GM21390 (cell line): ENCODE measurements at regions not wholly inside any gene's neighbourhood (a gene's known extent, or its start where the extent isn't known, plus 50 kb on each side); places are given as distances from the start of the nearest gene placed in this dataset.

Experiments
- ATAC-seq: cut with Tn5 transposase; IDR thresholded peaks from one replicate; pipeline ENCODE4 v1.9.1; 2021; ENCODE audit not compliant: unreplicated experiment

DNA sequence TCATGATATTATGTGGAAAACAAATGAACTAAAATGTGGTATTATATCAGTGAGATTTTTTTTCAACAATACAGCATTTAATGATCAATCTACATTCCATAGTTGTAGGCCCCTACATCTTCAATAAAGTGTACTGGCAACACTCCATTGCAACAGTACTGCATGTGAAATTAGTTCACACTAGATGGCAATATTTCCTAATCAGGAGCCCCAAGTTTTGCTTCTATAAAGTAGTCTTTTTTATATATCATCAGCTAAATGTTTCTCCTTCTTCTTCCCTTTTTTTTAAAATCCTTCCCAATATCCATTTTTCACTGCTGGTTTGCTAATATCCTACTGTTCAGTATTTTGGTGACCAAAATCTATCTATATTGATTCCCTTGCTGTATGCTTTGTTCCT, 528.3 kb upstream of the ATXN8OS start:
- ATAC-seq = no peak

DNA sequence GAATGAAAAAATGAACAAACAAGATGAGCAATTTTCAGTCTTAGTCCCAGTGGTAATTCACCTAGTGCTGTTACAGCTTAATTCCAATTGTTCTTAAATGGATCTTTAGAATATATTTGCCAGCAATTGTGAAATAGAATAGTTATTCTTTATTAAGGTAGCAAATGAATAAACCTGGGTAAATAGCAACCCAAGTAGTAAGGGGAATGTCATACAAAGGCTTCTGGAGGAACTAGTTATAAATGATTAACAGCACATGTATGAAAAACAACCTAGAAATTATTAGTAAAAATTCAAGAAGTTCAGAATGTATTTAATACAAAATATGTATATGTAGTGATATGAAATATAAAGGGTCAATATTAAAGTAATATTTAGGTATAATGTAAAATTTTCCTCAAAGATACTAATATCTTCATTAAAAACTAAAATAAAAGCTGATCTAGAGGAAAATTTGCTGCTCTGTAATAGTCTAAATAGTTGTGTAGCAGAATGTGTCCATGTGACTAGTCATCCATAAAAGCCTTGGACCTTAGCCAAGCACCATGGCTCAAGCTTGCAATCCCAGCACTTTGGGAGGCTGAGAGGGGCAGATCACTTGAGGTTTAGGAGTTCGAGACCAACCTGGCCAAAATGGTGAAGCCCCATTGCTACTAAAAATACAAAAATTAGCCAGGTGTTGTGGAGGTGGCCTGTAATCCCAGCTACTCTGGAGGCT, 535.9 kb upstream of the ATXN8OS start:
- ATAC-seq = no peak

DNA sequence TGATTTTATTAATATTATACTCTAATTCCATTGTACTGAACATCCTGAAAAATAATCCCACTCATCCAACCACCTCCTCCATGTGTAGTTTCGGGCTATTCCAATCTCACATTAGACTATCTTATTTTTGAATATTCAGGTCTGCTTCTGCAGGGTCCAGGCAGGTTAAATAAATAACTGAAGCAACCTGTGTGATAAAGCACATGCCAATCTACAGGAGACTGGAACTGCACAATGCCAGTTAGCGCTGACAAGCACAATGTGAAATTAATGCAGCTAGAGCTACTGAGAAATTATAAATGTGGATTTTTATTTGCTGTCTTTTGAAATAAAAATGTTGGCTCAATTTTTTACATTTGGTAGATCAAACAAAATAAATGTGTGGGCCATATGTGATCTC, 540.1 kb upstream of the ATXN8OS start:
- ATAC-seq = no peak

DNA sequence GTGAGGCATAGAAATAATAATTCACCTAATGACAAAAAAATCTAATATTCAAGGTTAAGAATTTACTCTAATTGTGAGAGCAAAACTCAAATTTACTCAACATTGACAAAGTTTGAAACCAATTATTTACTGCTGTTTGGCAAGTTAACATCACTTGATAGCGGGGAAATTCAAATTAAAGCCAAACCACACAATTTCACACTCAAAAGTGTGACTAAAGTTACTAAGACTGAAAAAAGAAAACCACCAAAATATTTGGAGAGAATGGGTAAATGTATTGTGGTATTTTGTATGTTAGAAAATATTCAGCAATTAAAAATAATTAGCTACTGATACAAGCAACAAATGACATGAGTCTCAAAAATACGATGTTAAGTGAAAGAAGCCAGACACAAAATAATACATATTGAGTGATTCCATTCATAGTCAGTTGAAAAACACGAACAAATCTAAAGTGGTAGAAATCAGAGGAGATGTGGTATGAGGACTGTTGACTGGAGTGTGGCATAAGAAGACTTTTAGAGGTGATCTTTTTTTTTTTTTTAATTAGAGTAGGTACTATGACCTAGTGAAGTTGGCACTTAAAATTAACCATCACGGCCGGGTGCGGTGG, 541.4 kb upstream of the ATXN8OS start:
- no peak for ATAC-seq

GRCh38 chr13:69565334-69565733, 542.3 kb upstream of the ATXN8OS start:
- ATAC-seq = peak; percentile 87

DNA sequence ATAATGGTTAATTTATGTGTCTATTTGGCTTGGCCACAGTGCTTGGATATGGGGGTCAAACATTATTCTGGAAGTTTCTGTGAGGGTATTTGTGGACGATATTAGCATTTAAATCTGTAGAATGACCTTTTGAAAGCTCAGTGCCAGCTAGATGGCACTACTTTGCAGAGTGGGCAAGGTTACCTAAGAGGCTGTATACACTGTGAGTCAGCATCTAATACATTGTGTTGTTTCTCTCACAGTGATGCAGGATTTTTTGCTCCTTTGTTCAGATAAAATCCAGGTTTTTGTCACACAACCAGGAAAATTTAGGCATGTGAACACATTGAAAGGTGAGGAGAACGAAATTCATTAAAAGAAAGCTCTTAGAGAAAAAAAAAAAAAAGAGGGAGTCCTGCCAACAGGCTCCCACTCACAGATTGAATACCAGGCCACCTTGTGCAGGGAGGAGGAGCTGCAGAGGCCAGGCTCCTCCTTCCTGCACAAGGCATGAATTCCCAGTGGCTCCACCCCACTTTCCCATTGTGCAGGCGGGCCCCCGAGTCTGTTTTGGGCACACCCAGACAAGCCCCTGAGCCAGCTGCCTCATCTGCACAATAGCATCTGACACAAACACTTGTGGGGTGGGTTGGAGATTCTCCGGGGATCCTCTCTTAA, 551.0 kb upstream of the ATXN8OS start:
- ATAC-seq = no peak

DNA sequence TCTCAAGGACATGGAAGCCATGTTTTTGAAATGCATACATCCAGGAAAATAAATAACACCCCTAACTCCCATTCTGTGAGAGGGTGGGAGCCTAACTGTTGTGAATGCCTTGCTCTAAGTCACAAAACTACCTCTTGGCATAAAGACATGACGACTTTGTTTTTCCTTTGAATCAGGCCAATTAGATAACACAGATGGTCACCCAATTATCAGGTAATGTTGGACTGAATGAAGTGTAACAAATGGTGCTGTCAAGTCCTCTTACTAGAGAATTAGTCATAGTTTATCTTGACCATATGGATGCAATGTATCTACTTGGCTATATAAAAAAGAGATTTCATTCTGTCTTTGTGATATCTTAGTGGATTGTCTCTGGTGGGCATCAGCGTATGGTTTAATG, 553.6 kb upstream of the ATXN8OS start:
- no peak for ATAC-seq

DNA sequence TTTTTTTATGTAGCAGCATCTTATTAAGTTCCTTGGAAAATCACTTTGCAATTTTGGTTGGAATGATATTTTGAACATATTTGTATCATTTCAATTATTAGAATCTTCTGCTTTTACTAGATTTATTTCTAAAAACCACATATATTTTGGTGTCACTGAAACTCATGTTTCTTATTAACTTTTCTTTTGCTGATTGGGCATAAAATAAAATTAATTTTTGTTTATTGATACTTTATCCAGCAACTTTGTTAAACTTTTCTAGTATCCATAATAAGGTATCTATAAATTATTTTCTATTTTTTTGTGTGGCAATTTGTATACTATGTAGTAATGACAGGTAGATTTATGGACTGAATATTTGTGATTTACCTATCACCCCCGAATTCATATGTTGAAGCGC, 556.4 kb upstream of the ATXN8OS start:
- ATAC-seq = no peak

DNA sequence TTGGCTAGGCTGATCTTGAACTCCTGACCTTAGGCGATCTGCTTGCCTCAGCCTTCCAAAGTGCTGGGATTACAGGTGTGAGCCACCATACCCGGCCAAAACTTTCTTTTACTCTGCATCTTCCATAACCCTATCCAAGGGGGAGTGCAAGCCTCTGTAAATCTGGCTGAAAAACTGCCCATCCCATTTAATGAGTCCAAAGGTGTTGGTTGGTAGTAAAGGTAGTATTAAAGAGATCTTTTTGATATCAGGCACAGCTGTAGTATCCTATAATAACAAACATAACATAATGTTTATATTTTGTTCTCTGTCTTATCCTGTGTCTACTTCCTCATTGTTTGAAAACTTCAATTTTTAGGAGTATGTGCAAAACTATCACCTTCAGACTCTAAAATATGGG, 559.8 kb upstream of the ATXN8OS start:
- no peak for ATAC-seq

GRCh38 chr13:69545551-69545950, 562.1 kb upstream of the ATXN8OS start:
- no peak for ATAC-seq

GRCh38 chr13:69524459-69525150, 583.0 kb upstream of the ATXN8OS start:
- no peak for ATAC-seq

DNA sequence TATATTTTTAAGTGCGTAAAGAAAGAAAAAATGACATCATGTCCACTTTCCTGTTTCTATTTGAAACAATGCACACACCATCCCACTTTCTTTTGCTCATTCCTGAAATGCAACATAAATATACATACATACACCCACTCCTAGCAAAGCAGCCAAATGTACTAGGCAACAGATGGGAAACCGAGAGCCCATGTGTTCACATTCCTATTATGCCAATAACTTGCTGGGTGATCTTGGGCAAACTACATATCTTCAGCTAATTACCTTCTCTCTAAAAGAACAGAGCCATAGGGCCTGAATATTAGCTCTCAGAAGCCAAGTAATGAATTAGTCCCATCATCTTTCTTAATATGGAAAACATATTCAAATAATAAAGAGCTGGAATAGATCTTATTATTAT, 610.6 kb upstream of the ATXN8OS start:
- no peak for ATAC-seq

- no peak for ATAC-seq
Observed at GRCh38 chr13:69495096-69495495, 612.5 kb upstream of the ATXN8OS start.

DNA sequence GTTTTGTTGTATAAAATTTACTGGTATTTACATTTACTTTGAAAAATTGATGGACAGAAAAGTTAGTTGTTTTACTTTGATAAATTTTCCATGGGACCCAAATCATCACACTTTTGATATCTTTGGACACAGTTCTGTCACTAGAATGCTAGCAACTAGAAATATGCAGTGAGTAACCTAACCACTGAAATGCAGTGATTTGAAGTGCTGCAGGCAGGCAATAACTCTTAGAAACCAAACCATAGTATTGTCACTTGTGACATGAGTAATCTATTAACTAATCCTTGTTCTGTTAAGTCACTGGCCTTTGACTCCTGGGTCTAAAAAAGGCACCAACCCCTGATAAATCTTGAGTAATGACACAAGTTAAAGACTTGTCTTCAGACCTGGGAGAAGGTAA, 620.0 kb upstream of the ATXN8OS start:
- ATAC-seq = no peak

- ATAC-seq = no peak
Observed at GRCh38 chr13:69485991-69486592, 621.5 kb upstream of the ATXN8OS start.

DNA sequence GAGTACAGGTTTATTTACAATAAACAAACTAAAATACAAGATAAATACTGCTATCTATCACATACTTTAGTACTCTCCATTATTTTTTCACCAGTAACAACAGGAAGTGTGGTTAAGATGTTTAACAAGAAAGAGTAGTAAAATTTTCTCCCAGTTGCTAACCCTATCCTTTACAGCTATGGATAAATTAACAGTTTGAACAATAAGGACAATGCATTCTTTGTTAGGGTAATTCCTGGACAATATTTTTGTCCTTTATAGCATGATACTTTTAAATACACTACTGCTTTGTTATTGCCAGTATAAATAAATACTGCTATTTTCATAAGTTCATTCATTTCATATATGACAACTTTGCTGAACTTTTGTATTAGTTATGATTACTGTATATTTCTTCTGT, 630.2 kb upstream of the ATXN8OS start:
- ATAC-seq = no peak

- no peak for ATAC-seq
Observed at GRCh38 chr13:69474011-69474685, 633.5 kb upstream of the ATXN8OS start.

DNA sequence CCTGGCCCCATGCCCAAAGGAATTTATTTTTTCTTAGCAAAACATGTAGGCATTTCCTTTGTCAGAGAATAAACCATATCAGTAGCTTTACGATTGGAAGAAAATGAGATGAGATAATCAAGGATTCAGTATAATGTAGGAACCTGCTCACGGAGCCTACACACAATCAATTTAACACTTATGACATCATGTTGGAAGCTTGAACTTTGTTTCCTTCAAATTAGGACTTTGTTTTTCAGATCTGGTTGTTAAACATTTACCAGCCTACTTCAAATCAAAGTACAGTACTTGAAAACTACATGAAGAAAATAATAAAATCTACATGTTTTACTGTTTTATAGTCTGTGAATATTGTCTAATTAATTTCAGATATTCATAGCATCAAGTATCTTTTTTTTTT, 639.0 kb upstream of the ATXN8OS start:
- ATAC-seq = no peak

GRCh38 chr13:69461397-69461796, 646.2 kb upstream of the ATXN8OS start:
- no peak for ATAC-seq

DNA sequence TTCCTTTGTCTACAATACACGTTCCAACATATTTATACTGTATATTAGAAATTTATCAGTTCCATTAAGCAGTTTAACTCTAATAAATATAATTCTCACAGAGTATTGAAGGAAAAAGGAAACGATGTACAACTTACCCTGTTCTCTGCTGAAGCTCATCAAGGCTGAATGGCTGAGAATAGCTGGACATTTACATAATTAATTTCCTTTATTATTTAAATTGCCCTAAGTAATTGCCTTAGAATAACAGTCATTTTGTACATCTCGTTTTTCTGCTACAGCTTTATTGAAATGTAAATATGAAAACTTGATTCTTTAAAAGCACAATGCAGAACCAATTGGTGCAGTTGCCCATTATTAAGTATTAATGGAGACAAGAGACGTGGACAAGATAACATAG, 648.3 kb upstream of the ATXN8OS start:
- ATAC-seq = no peak

DNA sequence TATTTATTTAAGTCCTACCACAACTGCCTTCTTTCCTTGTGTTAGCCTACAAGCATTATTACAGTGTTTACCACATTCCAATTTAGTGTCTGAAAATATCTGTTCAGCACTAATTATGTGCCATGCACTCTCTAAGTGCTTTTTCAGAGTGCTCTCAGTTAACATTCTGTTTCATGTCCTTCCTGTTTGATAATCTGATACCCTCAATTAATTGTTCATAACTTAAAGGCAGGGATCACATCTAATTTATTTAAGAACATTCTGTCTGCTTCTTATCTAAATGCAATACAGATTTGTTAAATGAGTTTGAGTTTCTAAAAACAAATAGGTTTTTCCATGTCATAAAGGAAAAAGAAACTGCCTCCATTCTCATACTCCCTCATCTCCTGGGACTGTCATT, 649.6 kb upstream of the ATXN8OS start:
- no peak for ATAC-seq
